D721Med (cell line): ENCODE measurements at regions not wholly inside any gene's neighbourhood (a gene's known extent, or its start where the extent isn't known, plus 50 kb on each side); places are given as distances from the start of the nearest gene placed in this dataset.

Source experiments
- DNase-seq: peaks from one replicate; pipeline ENCODE4 v3.0.0; 2011; ENCODE audit warnings: low spot score; ENCODE audit not compliant: insufficient read length
- FAIRE-seq: peaks from 2 replicates; lab custom pipeline; 2011; peaks lifted over from hg19 to GRCh38; lab: Jason Lieb, UNC
- CTCF ChIP-seq: IDR thresholded peaks from 2 replicates; pipeline ENCODE4 v1.5.1; 2012; ENCODE audit warnings: mild to moderate bottlenecking, control low read depth; ENCODE audit not compliant: insufficient read depth; ENCODE audit errors: missing control alignments

GRCh38 chr2:106991866-106992265 lies 105.9 kb upstream of the ST6GAL2 start:
- DNase-seq (no peak), FAIRE-seq (no peak)
- no peak for TF ChIP-seq CTCF

GRCh38 chr2:106995556-106995955 lies 109.6 kb upstream of the ST6GAL2 start:
- no peak for TF ChIP-seq CTCF
- FAIRE-seq (no peak), DNase-seq (no peak)

DNA sequence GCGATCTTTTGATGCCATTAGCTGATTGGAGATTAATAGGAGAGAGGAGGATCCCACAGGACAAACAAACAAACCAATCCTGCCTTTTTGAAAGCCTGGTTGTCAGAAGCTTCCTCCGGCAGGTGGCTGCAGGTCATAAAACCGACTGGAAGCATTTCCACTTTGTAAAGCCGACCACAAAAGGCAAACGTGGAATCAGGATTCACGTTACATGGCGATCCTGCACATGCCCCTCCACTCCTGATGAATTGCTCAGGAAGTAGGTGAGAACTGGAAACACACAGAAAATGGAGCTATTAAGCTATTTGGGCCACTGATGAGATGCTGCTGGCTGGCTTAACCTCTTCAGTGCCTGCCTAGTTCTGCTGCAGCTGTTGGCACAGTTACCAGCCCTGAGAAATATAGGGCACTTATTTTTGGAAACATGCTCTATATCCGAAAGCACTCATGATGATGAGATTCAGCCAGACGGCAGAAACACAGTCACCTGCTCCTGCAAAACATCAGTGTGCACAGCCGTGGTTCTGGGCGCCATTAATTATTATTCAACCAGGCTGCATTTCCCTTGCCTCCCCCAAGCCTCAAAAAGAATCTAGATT lies 110.3 kb upstream of the ST6GAL2 start:
- DNase-seq (no peak), FAIRE-seq (no peak)
- no peak for TF ChIP-seq CTCF

- no peak for DNase-seq
- no peak for FAIRE-seq
- no peak for TF ChIP-seq CTCF
These were observed 111.2 kb upstream of the ST6GAL2 start for GRCh38 chr2:106997204-106997603.

DNA sequence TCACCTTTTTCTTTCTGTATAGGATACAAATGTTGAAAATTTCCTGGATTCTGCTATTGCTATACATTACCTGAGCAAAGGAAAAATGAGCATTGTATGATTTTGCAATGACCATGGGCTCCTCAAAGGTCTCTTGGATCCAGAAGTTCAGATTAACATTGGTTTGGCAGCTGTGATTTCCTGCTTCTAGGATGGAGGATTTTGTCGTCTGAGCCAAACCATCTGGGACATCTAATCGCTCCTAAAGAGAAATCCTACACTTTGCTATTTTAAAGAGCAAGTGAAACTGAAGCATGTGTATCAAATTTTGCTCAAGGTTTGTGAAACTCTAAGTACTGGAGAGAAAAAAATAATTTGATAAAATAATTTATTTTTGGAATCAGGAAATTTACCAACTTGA lies 115.1 kb upstream of the ST6GAL2 start:
- no peak for FAIRE-seq
- TF ChIP-seq CTCF, result no peak
- DNase-seq, result no peak

- FAIRE-seq (no peak), DNase-seq (no peak)
- TF ChIP-seq CTCF, result no peak
These were observed 115.6 kb upstream of the ST6GAL2 start for GRCh38 chr2:107001551-107001950.

GRCh38 chr2:107001964-107002696 lies 116.2 kb upstream of the ST6GAL2 start:
- FAIRE-seq, result no peak
- no peak for DNase-seq
- no peak for TF ChIP-seq CTCF
